ENCODE measurements at regions not wholly inside any gene's neighbourhood (a gene's known extent, or its start where the extent isn't known, plus 50 kb on each side); places are given as distances from the start of the nearest gene placed in this dataset.

DNA sequence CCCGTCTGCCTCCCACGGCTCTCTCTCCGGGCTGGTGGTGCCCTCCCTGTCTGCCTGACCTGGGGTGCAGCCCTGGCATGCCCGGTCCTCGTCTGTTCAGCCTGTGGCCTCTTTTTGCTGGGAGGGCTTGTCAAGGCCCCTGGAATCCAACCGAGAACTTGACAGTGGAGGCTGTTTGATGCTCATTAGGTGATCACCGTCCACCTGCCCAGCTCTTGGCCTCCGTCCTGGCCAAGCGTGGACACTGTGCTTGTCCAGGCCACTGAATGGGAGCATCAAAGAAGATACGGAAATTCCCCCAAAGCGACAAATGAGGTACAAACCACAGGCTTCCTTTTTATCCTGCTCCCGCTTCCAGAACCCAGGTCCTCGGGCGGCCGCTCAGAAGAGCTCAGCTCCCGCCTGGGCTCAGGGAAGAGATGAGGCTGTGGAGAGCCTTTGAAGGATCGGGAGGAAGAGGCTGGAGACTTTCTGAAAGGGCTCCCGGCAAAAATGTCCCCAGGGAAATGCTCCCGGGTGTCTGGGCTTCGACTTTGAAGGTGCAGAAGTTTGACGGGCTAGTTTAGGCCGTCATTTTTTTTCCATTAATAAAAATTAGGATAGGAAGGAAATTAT lies 1273.9 kb downstream of the BRD1 start:
- H3K9me3 ChIP-seq = no peaks in the 10 kb centered on the region
- no peaks in the 10 kb centered on the region for H3K4me1 ChIP-seq
- peaks cover 0 to 59% (median 0%) of the 10 kb centered on the region in 4 donors for H3K27me3 ChIP-seq
- DNase-seq = no peak
- H3K4me3 ChIP-seq = no peak overlapping the region
- TF ChIP-seq POLR2A (IDR thresholded peaks at IDR 0.05) = no peak
- no peak for TF ChIP-seq CTCF (IDR thresholded peaks at IDR 0.05)
- no peaks in the 10 kb centered on the region for H3K36me3 ChIP-seq
- intact Hi-C loops (cut with DNase I) = no loop called here
- H3K27ac ChIP-seq = no peak overlapping the region
- WGBS, 2 donors = 52 to 75% methylated on average over 7 to 14 of the region's 22 CpGs

- Histone ChIP-seq H3K4me1 (no peaks in the 10 kb centered on the region), H3K27me3 (peaks cover 0 to 59% (median 0%) of the 10 kb centered on the region in 4 donors), H3K27ac (no peak overlapping the region), H3K36me3 (no peaks in the 10 kb centered on the region), H3K4me3 (no peak overlapping the region), H3K9me3 (no peaks in the 10 kb centered on the region)
- TF ChIP-seq CTCF (IDR thresholded peaks at IDR 0.05) (no peak), POLR2A (IDR thresholded peaks at IDR 0.05) (no peak)
- WGBS, 2 donors = 78 to 86% methylated on average over 3 to 4 of the region's 11 CpGs
- intact Hi-C loops (cut with DNase I) = no loop called here
- DNase-seq = no peak
These were observed 1274.6 kb downstream of the BRD1 start for GRCh38 chr22:48553119-48553518.

- no peak for TF ChIP-seq CTCF (IDR thresholded peaks at IDR 0.05)
- no peak for TF ChIP-seq POLR2A (IDR thresholded peaks at IDR 0.05)
- intact Hi-C loops (cut with DNase I) = no loop called here
- Histone ChIP-seq H3K4me1 (no peaks in the 10 kb centered on the region), H3K27ac (no peak overlapping the region), H3K4me3 (no peak overlapping the region), H3K36me3 (no peaks in the 10 kb centered on the region), H3K27me3 (peaks cover 0 to 52% (median 0%) of the 10 kb centered on the region in 4 donors), H3K9me3 (no peaks in the 10 kb centered on the region)
- DNase-seq = no peak
- 65% methylated on average over 14 of the region's 17 CpGs; no CpG with 5 or more reads in 1 of the 2 donors for WGBS, 2 donors
These were observed 1275.9 kb downstream of the BRD1 start for GRCh38 chr22:48551716-48552268.

GRCh38 chr22:48551061-48551460 lies 1276.6 kb downstream of the BRD1 start:
- intact Hi-C loops (cut with DNase I) = no loop called here
- no peaks in the 10 kb centered on the region for H3K9me3 ChIP-seq
- peaks cover 0 to 48% (median 0%) of the 10 kb centered on the region in 4 donors for H3K27me3 ChIP-seq
- no peaks in the 10 kb centered on the region for H3K4me1 ChIP-seq
- no peak overlapping the region for H3K4me3 ChIP-seq
- TF ChIP-seq POLR2A (IDR thresholded peaks at IDR 0.05) (no peak), CTCF (IDR thresholded peaks at IDR 0.05) (no peak)
- no peaks in the 10 kb centered on the region for H3K36me3 ChIP-seq
- no peak for DNase-seq
- H3K27ac ChIP-seq = no peak overlapping the region
- WGBS, 2 donors = 80% methylated on average over 1 of the region's 10 CpGs; no CpG with 5 or more reads in 1 of the 2 donors

- Histone ChIP-seq H3K27ac (no peak overlapping the region), H3K4me3 (no peak overlapping the region), H3K9me3 (no peaks in the 10 kb centered on the region), H3K4me1 (no peaks in the 10 kb centered on the region), H3K27me3 (peaks cover 0 to 33% (median 0%) of the 10 kb centered on the region in 4 donors), H3K36me3 (no peaks in the 10 kb centered on the region)
- DNase-seq = no peak
- TF ChIP-seq CTCF (IDR thresholded peaks at IDR 0.05) (no peak), POLR2A (IDR thresholded peaks at IDR 0.05) (no peak)
- intact Hi-C loops (cut with DNase I) = no loop called here
- 93 to 100% methylated on average over 2 to 5 of the region's 8 CpGs for WGBS, 2 donors
These were observed 1279.3 kb downstream of the BRD1 start for GRCh38 chr22:48548391-48548790.

All from esophagus squamous epithelium (tissue), 5 donors.